GM23338 (cell line): ENCODE measurements at regions not wholly inside any gene's neighbourhood (a gene's known extent, or its start where the extent isn't known, plus 50 kb on each side); places are given as distances from the start of the nearest gene placed in this dataset.

Source experiments
- CREB1 ChIP-seq: fragments of 250-450 bp; sonication (Bioruptor Pico); IDR thresholded peaks from 2 replicates; pipeline ENCODE4 v1.5.0; 2020; ENCODE audit warnings: low read depth, mild to moderate bottlenecking, moderate library complexity
- EZH2 ChIP-seq: fragments of 200-600 bp; sonication (generic); IDR thresholded peaks from one replicate; pipeline ENCODE4 v1.8.0; 2017; ENCODE audit warnings: antibody characterized with exemption, mild to moderate bottlenecking, low read depth; ENCODE audit not compliant: unreplicated experiment
- EZH2phosphoT487 ChIP-seq: fragments of 200-600 bp; sonication (generic); IDR thresholded peaks from one replicate; pipeline ENCODE4 v1.8.1; 2018; ENCODE audit warnings: antibody characterized with exemption; ENCODE audit not compliant: unreplicated experiment
- NANOG ChIP-seq: IDR thresholded peaks from 2 replicates; pipeline ENCODE4 v1.6.1; 2016; ENCODE audit warnings: antibody characterized with exemption, borderline replicate concordance
- POLR2AphosphoS5 ChIP-seq: IDR thresholded peaks from 2 replicates; pipeline ENCODE4 v1.6.1; 2016; ENCODE audit warnings: antibody characterized with exemption, low read depth
- STAT1 ChIP-seq: IDR thresholded peaks from one replicate; pipeline ENCODE4 v1.6.1; 2016; ENCODE audit warnings: antibody characterized with exemption; ENCODE audit not compliant: unreplicated experiment
- ZNF114 ChIP-seq: fragments of 250-450 bp; sonication (Bioruptor Pico); IDR thresholded peaks from 2 replicates; pipeline ENCODE4 v1.5.0; 2020; ENCODE audit warnings: mild to moderate bottlenecking, moderate library complexity
- TF ChIP-seq, protein P1 (sequence below): IDR thresholded peaks from one replicate; pipeline ENCODE4 v1.6.1; 2018; ENCODE audit warnings: antibody characterized with exemption; ENCODE audit not compliant: unreplicated experiment
- TF ChIP-seq, protein P2 (sequence below), 2 experiments: fragments of 200-600 bp in 1 of 2; sonication (generic) in 1 of 2; conservative IDR thresholded peaks; 2 replicates each; pipeline versions ENCODE4 v1.5.1 to v1.6.1; 2016 to 2017; ENCODE audit warnings: antibody characterized with exemption in 2 of 2, low read depth in 2 of 2, mild to moderate bottlenecking in 2 of 2, moderate library complexity in 1 of 2
- TF ChIP-seq, protein P3 (sequence below): IDR thresholded peaks from 2 replicates; pipeline ENCODE4 v1.6.1; 2016; ENCODE audit warnings: antibody characterized with exemption

DNA sequence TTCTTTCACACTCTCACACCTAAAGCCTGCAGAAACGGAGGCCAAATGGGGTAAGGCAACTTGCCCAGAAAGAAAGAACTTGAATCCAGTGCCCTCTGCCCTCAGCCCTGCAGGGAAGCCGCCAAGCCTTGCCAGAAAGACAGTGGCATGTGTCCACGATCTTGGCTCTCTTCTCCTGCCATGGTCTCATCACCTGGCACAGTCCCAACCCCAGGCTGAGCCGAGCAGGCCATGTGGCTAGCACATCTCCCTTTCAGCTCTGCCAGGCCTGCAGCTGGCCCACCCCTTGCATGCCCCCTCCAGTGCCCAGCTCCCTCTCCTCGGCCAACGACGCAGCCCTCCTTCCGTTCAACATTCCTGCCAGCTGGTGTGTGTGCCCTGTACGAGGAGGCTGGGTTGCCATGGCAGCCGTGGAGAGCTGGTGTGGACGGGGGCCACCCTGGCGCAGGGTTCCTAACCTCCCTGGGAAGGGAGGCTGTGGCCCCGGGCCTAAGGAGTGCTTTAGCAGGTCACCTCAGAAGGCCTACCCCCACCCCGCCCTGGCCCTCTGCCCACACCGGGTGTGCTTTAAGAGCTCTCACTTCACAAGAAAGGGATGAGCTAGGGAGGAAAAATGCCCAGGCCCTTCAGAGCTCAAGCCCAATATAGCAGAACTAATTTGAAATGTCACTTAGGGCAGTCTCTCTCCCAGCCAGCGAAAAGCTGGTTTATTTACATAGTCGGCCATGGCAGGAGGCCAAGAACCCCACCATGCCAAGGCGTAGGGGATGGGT, 73.0 kb upstream of the PJA1 start:
- TF ChIP-seq, protein P1, sequence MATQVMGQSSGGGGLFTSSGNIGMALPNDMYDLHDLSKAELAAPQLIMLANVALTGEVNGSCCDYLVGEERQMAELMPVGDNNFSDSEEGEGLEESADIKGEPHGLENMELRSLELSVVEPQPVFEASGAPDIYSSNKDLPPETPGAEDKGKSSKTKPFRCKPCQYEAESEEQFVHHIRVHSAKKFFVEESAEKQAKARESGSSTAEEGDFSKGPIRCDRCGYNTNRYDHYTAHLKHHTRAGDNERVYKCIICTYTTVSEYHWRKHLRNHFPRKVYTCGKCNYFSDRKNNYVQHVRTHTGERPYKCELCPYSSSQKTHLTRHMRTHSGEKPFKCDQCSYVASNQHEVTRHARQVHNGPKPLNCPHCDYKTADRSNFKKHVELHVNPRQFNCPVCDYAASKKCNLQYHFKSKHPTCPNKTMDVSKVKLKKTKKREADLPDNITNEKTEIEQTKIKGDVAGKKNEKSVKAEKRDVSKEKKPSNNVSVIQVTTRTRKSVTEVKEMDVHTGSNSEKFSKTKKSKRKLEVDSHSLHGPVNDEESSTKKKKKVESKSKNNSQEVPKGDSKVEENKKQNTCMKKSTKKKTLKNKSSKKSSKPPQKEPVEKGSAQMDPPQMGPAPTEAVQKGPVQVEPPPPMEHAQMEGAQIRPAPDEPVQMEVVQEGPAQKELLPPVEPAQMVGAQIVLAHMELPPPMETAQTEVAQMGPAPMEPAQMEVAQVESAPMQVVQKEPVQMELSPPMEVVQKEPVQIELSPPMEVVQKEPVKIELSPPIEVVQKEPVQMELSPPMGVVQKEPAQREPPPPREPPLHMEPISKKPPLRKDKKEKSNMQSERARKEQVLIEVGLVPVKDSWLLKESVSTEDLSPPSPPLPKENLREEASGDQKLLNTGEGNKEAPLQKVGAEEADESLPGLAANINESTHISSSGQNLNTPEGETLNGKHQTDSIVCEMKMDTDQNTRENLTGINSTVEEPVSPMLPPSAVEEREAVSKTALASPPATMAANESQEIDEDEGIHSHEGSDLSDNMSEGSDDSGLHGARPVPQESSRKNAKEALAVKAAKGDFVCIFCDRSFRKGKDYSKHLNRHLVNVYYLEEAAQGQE = no peak
- no peak for TF ChIP-seq CREB1 (CRISPR knock-in tag)
- TF ChIP-seq, protein P2, sequence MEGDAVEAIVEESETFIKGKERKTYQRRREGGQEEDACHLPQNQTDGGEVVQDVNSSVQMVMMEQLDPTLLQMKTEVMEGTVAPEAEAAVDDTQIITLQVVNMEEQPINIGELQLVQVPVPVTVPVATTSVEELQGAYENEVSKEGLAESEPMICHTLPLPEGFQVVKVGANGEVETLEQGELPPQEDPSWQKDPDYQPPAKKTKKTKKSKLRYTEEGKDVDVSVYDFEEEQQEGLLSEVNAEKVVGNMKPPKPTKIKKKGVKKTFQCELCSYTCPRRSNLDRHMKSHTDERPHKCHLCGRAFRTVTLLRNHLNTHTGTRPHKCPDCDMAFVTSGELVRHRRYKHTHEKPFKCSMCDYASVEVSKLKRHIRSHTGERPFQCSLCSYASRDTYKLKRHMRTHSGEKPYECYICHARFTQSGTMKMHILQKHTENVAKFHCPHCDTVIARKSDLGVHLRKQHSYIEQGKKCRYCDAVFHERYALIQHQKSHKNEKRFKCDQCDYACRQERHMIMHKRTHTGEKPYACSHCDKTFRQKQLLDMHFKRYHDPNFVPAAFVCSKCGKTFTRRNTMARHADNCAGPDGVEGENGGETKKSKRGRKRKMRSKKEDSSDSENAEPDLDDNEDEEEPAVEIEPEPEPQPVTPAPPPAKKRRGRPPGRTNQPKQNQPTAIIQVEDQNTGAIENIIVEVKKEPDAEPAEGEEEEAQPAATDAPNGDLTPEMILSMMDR (conservative IDR thresholded peaks at IDR 0.05; ENCODE audit: low read depth in 2 of 2) = no peak
- TF ChIP-seq POLR2AphosphoS5 = no peak
- TF ChIP-seq EZH2 = no peak
- no peak for TF ChIP-seq NANOG
- no peak for TF ChIP-seq EZH2phosphoT487
- TF ChIP-seq STAT1 = no peak
- no peak for TF ChIP-seq ZNF114 (CRISPR knock-in tag)
- TF ChIP-seq, protein P3, sequence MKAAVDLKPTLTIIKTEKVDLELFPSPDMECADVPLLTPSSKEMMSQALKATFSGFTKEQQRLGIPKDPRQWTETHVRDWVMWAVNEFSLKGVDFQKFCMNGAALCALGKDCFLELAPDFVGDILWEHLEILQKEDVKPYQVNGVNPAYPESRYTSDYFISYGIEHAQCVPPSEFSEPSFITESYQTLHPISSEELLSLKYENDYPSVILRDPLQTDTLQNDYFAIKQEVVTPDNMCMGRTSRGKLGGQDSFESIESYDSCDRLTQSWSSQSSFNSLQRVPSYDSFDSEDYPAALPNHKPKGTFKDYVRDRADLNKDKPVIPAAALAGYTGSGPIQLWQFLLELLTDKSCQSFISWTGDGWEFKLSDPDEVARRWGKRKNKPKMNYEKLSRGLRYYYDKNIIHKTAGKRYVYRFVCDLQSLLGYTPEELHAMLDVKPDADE = no peak
